Upper lobe of left lung (tissue), 4 donors: ENCODE measurements at regions not wholly inside any gene's neighbourhood (a gene's known extent, or its start where the extent isn't known, plus 50 kb on each side); places are given as distances from the start of the nearest gene placed in this dataset.
"Not testable (repeated sequence)": the region's sequence is repeated elsewhere in the genome, so short reads cannot be mapped to it uniquely, and the experiment has no call there.

Experiments used
- POLR2A ChIP-seq, 4 donors: fragments of 450-650 bp; IDR thresholded peaks; one replicate each; pipeline ENCODE4 v1.5.1; 2016 to 2017; ENCODE audit warnings: antibody characterized with exemption in 4 of 4, mild to moderate bottlenecking in 2 of 4
- POLR2AphosphoS5 ChIP-seq, 2 donors: sonication (generic); formaldehyde crosslinking; IDR thresholded peaks; one replicate each; pipeline ENCODE4 v1.5.1; 2017; ENCODE audit warnings: antibody characterized with exemption in 2 of 2
- TF ChIP-seq, protein P1 (sequence below), 6 experiments: fragments of 450-650 bp in 4 of 6; fragments of 200-600 bp in 2 of 6; sonication (generic) in 2 of 6; IDR thresholded peaks; one replicate each; pipeline ENCODE4 v1.5.1; 2016 to 2019; ENCODE audit warnings: antibody characterized with exemption in 6 of 6

DNA sequence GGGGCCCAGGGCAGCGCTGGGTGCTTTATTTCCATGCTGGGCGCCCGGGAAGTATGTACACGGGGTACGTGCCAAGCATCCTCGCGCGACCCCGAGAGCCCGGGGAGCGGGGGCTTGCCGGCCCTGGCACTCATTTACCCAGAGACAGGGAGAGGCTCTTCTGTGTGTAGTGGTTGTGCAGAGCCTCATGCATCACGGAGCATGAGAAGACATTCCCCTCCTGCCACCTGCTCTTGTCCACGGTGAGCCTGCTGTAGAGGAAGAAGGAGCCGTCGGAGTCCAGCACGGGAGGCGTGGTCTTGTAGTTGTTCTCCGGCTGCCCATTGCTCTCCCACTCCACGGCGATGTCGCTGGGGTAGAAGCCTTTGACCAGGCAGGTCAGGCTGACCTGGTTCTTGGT lies 98.0 kb downstream of the TMEM121 start:
- not testable (repeated sequence) for TF ChIP-seq POLR2A, POLR2AphosphoS5 (IDR thresholded peaks at IDR 0.05)
- TF ChIP-seq, protein P1, sequence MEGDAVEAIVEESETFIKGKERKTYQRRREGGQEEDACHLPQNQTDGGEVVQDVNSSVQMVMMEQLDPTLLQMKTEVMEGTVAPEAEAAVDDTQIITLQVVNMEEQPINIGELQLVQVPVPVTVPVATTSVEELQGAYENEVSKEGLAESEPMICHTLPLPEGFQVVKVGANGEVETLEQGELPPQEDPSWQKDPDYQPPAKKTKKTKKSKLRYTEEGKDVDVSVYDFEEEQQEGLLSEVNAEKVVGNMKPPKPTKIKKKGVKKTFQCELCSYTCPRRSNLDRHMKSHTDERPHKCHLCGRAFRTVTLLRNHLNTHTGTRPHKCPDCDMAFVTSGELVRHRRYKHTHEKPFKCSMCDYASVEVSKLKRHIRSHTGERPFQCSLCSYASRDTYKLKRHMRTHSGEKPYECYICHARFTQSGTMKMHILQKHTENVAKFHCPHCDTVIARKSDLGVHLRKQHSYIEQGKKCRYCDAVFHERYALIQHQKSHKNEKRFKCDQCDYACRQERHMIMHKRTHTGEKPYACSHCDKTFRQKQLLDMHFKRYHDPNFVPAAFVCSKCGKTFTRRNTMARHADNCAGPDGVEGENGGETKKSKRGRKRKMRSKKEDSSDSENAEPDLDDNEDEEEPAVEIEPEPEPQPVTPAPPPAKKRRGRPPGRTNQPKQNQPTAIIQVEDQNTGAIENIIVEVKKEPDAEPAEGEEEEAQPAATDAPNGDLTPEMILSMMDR (IDR thresholded peaks at IDR 0.05) = not testable (repeated sequence)
